Astrocyte (in vitro differentiated cells and primary cell): ENCODE measurements at regions not wholly inside any gene's neighbourhood (a gene's known extent, or its start where the extent isn't known, plus 50 kb on each side); places are given as distances from the start of the nearest gene placed in this dataset.

Experiments used
- CTCF ChIP-seq: IDR thresholded peaks from 2 replicates; pipeline ENCODE4 v1.5.1; 2011; ENCODE audit warnings: low read depth, mild to moderate bottlenecking, inconsistent platforms, low read length, moderate library complexity; ENCODE audit not compliant: insufficient read depth
- EZH2 ChIP-seq: IDR thresholded peaks from 2 replicates; pipeline ENCODE4 v1.6.1; 2012; ENCODE audit warnings: mild to moderate bottlenecking, low read length, inconsistent platforms; ENCODE audit not compliant: insufficient read depth

- no peak for TF ChIP-seq CTCF
- no peak for TF ChIP-seq EZH2
Measured at GRCh38 chr9:82334286-82334685, 345.7 kb downstream of the SPATA31D1 start.
